WTC11 (cell line): ENCODE measurements at regions not wholly inside any gene's neighbourhood (a gene's known extent, or its start where the extent isn't known, plus 50 kb on each side); places are given as distances from the start of the nearest gene placed in this dataset.

Experiments used
- ATAC-seq: fragments of 200-7000 bp; cut with Tn5 transposase; 2 replicates; pipeline ENCODE4 v1.10.0; 2021; ENCODE audit warnings: mild to moderate bottlenecking, moderate library complexity
- CTCF ChIA-PET: fragments of 300-600 bp; sonication (Branson Sonifier 250); formaldehyde crosslinking; loops from one replicate; lab custom pipeline; 2021; ENCODE audit warnings: antibody characterized with exemption; lab: Charles Lee
- POLR2A ChIA-PET: fragments of 350-600 bp; sonication (Branson Sonifier 250); formaldehyde crosslinking; loops from one replicate; lab custom pipeline; 2021; ENCODE audit warnings: antibody characterized with exemption; lab: Charles Lee
- DNase-seq: peaks from one replicate; pipeline ENCODE4 v3.0.0; 2021; ENCODE audit warnings: low spot score
- H3K27ac Mint-ChIP-seq: 2 replicates; pipeline ENCODE4 v1.8.0; 2021; ENCODE audit warnings: mixed read lengths
- H3K27me3 Mint-ChIP-seq: 2 replicates; pipeline ENCODE4 v1.8.0; 2021; ENCODE audit warnings: low read depth, mild to moderate bottlenecking, moderate library complexity, mixed read lengths
- H3K36me3 Mint-ChIP-seq: 2 replicates; pipeline ENCODE4 v1.8.0; 2021; ENCODE audit warnings: mixed read lengths
- H3K4me1 Mint-ChIP-seq: 2 replicates; pipeline ENCODE4 v1.8.0; 2022; ENCODE audit warnings: mixed read lengths
- H3K4me3 Mint-ChIP-seq: 2 replicates; pipeline ENCODE4 v1.8.0; 2021; ENCODE audit warnings: mild to moderate bottlenecking, moderate library complexity, mixed read lengths
- H3K9me3 Mint-ChIP-seq: 2 replicates; pipeline ENCODE4 v1.8.0; 2021; ENCODE audit warnings: mixed read lengths
- GABPB1 ChIP-seq: sonication (generic); formaldehyde crosslinking; IDR thresholded peaks from 2 replicates; pipeline ENCODE4 v1.8.1; 2023; ENCODE audit warnings: mild to moderate bottlenecking, missing genetic modification reagents
- MYBL2 ChIP-seq: sonication (generic); formaldehyde crosslinking; IDR thresholded peaks from 2 replicates; pipeline ENCODE4 v1.8.1; 2023; ENCODE audit warnings: mild to moderate bottlenecking, moderate library complexity, missing genetic modification reagents
- NFE2L1 ChIP-seq: sonication (generic); formaldehyde crosslinking; IDR thresholded peaks from 2 replicates; pipeline ENCODE4 v1.8.1; 2023; ENCODE audit warnings: missing genetic modification reagents
- NFYB ChIP-seq: sonication (generic); formaldehyde crosslinking; conservative IDR thresholded peaks from 2 replicates; pipeline ENCODE4 v1.8.0; 2022; ENCODE audit warnings: low read depth, missing genetic modification reagents
- SMAD4 ChIP-seq: sonication (generic); formaldehyde crosslinking; IDR thresholded peaks from 2 replicates; pipeline ENCODE4 v1.8.0; 2022; ENCODE audit warnings: mild to moderate bottlenecking, missing genetic modification reagents
- SP1 ChIP-seq: sonication (generic); formaldehyde crosslinking; conservative IDR thresholded peaks from 2 replicates; pipeline ENCODE4 v1.8.1; 2022; ENCODE audit warnings: missing genetic modification reagents
- TEAD1 ChIP-seq: sonication (generic); formaldehyde crosslinking; IDR thresholded peaks from 2 replicates; pipeline ENCODE4 v1.8.0; 2022; ENCODE audit warnings: mild to moderate bottlenecking, missing genetic modification reagents
- TEAD4 ChIP-seq: sonication (generic); formaldehyde crosslinking; IDR thresholded peaks from 2 replicates; pipeline ENCODE4 v1.8.0; 2022; ENCODE audit warnings: mild to moderate bottlenecking, missing genetic modification reagents
- ZNF232 ChIP-seq: sonication (generic); formaldehyde crosslinking; IDR thresholded peaks from 2 replicates; pipeline ENCODE4 v1.8.0; 2022; ENCODE audit warnings: mild to moderate bottlenecking, missing genetic modification reagents
- ZNF317 ChIP-seq: sonication (generic); formaldehyde crosslinking; IDR thresholded peaks from 2 replicates; pipeline ENCODE4 v1.8.1; 2023; ENCODE audit warnings: low read depth, mild to moderate bottlenecking, moderate library complexity, missing genetic modification reagents, borderline replicate concordance
- ZNF396 ChIP-seq: fragments of 250-450 bp; sonication (Bioruptor Pico); IDR thresholded peaks from 2 replicates; pipeline ENCODE4 v1.8.0; 2021; ENCODE audit warnings: mild to moderate bottlenecking, moderate library complexity, borderline replicate concordance
- TF ChIP-seq, protein P1 (sequence below): sonication (generic); formaldehyde crosslinking; conservative IDR thresholded peaks from 2 replicates; pipeline ENCODE4 v1.8.1; 2023; ENCODE audit warnings: mild to moderate bottlenecking, low read depth, missing genetic modification reagents, moderate library complexity
- TF ChIP-seq, protein P2 (sequence below): sonication (generic); formaldehyde crosslinking; IDR thresholded peaks from 2 replicates; pipeline ENCODE4 v1.8.1; 2023; ENCODE audit warnings: mild to moderate bottlenecking, missing genetic modification reagents
- TF ChIP-seq, protein P3 (sequence below): sonication (generic); formaldehyde crosslinking; IDR thresholded peaks from 2 replicates; pipeline ENCODE4 v1.8.1; 2023; ENCODE audit warnings: mild to moderate bottlenecking, missing genetic modification reagents, moderate library complexity
- TF ChIP-seq, protein P4 (sequence below): sonication (generic); formaldehyde crosslinking; IDR thresholded peaks from 2 replicates; pipeline ENCODE4 v1.8.0; 2022; ENCODE audit warnings: missing genetic modification reagents
- TF ChIP-seq, protein P5 (sequence below): sonication (generic); formaldehyde crosslinking; IDR thresholded peaks from 2 replicates; pipeline ENCODE4 v1.8.1; 2023; ENCODE audit warnings: mild to moderate bottlenecking, moderate library complexity, missing genetic modification reagents

DNA sequence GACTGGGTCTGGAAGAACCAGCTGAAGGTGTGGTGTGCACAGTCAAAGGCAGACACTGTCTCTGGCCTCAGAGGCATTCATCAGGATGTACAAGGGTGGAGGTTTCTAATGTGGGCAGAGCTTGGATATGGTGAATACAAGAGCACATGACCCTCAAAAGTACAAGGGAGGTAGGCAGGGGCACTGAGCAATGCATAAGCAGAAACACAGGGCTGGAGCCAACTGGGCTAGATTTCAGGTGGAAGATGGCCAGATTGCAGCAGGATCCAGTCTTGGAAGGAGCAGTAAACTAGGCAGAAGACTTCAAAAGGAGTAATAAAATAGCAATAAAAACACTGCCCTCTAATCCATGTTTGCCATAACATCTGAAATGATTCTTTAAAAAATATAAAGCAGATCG is 417.1 kb downstream of the OLFM4 start:
- Mint-ChIP-seq H3K4me1 (no peaks in the 10 kb centered on the region), H3K36me3 (peaks cover 11% of the 10 kb centered on the region), H3K9me3 (peaks cover 45% of the 10 kb centered on the region), H3K4me3 (no peak overlapping the region), H3K27me3 (peaks cover 7% of the 10 kb centered on the region), H3K27ac (no peak overlapping the region)
- POLR2A ChIA-PET: no interaction called here
- DNase-seq (no peak), ATAC-seq (no peak)
- TF ChIP-seq NFYB (CRISPR knock-in tag) (no peak), ZNF396 (no peak), SP1 (CRISPR knock-in tag) (no peak), TEAD4 (no peak), TEAD1 (CRISPR knock-in tag) (no peak), GABPB1 (CRISPR knock-in tag) (no peak), SMAD4 (CRISPR knock-in tag) (no peak), MYBL2 (CRISPR knock-in tag) (no peak)
- TF ChIP-seq, protein P1, sequence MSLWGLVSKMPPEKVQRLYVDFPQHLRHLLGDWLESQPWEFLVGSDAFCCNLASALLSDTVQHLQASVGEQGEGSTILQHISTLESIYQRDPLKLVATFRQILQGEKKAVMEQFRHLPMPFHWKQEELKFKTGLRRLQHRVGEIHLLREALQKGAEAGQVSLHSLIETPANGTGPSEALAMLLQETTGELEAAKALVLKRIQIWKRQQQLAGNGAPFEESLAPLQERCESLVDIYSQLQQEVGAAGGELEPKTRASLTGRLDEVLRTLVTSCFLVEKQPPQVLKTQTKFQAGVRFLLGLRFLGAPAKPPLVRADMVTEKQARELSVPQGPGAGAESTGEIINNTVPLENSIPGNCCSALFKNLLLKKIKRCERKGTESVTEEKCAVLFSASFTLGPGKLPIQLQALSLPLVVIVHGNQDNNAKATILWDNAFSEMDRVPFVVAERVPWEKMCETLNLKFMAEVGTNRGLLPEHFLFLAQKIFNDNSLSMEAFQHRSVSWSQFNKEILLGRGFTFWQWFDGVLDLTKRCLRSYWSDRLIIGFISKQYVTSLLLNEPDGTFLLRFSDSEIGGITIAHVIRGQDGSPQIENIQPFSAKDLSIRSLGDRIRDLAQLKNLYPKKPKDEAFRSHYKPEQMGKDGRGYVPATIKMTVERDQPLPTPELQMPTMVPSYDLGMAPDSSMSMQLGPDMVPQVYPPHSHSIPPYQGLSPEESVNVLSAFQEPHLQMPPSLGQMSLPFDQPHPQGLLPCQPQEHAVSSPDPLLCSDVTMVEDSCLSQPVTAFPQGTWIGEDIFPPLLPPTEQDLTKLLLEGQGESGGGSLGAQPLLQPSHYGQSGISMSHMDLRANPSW (CRISPR knock-in tag): no peak
- TF ChIP-seq, protein P2, sequence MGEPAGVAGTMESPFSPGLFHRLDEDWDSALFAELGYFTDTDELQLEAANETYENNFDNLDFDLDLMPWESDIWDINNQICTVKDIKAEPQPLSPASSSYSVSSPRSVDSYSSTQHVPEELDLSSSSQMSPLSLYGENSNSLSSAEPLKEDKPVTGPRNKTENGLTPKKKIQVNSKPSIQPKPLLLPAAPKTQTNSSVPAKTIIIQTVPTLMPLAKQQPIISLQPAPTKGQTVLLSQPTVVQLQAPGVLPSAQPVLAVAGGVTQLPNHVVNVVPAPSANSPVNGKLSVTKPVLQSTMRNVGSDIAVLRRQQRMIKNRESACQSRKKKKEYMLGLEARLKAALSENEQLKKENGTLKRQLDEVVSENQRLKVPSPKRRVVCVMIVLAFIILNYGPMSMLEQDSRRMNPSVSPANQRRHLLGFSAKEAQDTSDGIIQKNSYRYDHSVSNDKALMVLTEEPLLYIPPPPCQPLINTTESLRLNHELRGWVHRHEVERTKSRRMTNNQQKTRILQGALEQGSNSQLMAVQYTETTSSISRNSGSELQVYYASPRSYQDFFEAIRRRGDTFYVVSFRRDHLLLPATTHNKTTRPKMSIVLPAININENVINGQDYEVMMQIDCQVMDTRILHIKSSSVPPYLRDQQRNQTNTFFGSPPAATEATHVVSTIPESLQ (CRISPR knock-in tag): no peak
- TF ChIP-seq, protein P3, sequence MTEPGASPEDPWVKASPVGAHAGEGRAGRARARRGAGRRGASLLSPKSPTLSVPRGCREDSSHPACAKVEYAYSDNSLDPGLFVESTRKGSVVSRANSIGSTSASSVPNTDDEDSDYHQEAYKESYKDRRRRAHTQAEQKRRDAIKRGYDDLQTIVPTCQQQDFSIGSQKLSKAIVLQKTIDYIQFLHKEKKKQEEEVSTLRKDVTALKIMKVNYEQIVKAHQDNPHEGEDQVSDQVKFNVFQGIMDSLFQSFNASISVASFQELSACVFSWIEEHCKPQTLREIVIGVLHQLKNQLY (CRISPR knock-in tag): no peak
- TF ChIP-seq, protein P4, sequence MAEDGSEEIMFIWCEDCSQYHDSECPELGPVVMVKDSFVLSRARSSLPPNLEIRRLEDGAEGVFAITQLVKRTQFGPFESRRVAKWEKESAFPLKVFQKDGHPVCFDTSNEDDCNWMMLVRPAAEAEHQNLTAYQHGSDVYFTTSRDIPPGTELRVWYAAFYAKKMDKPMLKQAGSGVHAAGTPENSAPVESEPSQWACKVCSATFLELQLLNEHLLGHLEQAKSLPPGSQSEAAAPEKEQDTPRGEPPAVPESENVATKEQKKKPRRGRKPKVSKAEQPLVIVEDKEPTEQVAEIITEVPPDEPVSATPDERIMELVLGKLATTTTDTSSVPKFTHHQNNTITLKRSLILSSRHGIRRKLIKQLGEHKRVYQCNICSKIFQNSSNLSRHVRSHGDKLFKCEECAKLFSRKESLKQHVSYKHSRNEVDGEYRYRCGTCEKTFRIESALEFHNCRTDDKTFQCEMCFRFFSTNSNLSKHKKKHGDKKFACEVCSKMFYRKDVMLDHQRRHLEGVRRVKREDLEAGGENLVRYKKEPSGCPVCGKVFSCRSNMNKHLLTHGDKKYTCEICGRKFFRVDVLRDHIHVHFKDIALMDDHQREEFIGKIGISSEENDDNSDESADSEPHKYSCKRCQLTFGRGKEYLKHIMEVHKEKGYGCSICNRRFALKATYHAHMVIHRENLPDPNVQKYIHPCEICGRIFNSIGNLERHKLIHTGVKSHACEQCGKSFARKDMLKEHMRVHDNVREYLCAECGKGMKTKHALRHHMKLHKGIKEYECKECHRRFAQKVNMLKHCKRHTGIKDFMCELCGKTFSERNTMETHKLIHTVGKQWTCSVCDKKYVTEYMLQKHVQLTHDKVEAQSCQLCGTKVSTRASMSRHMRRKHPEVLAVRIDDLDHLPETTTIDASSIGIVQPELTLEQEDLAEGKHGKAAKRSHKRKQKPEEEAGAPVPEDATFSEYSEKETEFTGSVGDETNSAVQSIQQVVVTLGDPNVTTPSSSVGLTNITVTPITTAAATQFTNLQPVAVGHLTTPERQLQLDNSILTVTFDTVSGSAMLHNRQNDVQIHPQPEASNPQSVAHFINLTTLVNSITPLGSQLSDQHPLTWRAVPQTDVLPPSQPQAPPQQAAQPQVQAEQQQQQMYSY (CRISPR knock-in tag): no peak
- TF ChIP-seq, protein P5, sequence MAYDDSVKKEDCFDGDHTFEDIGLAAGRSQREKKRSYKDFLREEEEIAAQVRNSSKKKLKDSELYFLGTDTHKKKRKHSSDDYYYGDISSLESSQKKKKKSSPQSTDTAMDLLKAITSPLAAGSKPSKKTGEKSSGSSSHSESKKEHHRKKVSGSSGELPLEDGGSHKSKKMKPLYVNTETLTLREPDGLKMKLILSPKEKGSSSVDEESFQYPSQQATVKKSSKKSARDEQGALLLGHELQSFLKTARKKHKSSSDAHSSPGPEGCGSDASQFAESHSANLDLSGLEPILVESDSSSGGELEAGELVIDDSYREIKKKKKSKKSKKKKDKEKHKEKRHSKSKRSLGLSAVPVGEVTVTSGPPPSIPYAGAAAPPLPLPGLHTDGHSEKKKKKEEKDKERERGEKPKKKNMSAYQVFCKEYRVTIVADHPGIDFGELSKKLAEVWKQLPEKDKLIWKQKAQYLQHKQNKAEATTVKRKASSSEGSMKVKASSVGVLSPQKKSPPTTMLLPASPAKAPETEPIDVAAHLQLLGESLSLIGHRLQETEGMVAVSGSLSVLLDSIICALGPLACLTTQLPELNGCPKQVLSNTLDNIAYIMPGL (CRISPR knock-in tag): no peak
- CTCF ChIA-PET: interaction anchor here (0.9 kb wide), 1 partner anchor 9 kb away, joined by 3 read pairs; no protein-coding TSS in a partner anchor

DNA sequence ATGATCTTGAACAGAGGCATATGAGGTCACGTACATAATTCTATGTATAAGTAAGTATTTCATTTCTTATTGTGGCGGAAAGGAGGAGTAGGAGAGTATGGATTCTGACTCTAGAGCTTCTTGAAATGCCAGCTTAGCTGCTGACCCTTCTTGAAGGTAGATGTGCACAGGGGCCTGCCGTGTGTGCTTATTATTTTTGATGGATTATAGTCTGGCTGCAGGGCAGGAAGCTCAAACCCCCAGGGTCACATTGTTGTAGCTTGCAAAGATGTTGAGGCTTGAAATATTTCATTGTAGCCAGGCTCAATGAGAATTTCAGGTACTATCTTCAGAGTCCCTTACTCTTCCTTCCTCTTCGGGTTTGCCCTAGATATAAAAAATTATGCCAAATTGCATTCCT is 418.8 kb downstream of the OLFM4 start:
- ATAC-seq (no peak), DNase-seq (no peak)
- H3K36me3 Mint-ChIP-seq: peaks cover 20% of the 10 kb centered on the region
- TF ChIP-seq ZNF232 (CRISPR knock-in tag) (no peak), ZNF317 (no peak), NFE2L1 (CRISPR knock-in tag) (no peak)
- TF ChIP-seq, protein P5 (CRISPR knock-in tag): no peak
- H3K9me3 Mint-ChIP-seq: peaks cover 42% of the 10 kb centered on the region
- CTCF ChIA-PET: no interaction called here
- POLR2A ChIA-PET: no interaction called here
- peaks cover 7% of the 10 kb centered on the region for H3K27me3 Mint-ChIP-seq
- H3K27ac Mint-ChIP-seq: no peak overlapping the region
- no peak overlapping the region for H3K4me3 Mint-ChIP-seq
- H3K4me1 Mint-ChIP-seq: no peaks in the 10 kb centered on the region
